ENCODE measurements at regions not wholly inside any gene's neighbourhood (a gene's known extent, or its start where the extent isn't known, plus 50 kb on each side); places are given as distances from the start of the nearest gene placed in this dataset.

- ChIA-PET POLR2A (ENCODE audit: unreplicated experiment) (no interaction called here), CTCF (interaction anchor here (0.6 kb wide), 1 partner anchor 19 kb away, joined by 12 read pairs; no protein-coding TSS in a partner anchor)
- Histone ChIP-seq H2BK5ac (ENCODE audit: low read depth, low read length, poor library complexity, severe bottlenecking) (no peak overlapping the region), H3K4me1 (ENCODE audit: control insufficient read depth, insufficient read depth, low read length) (peaks cover 1% of the 10 kb centered on the region; the same call in 1 of the 2 replicates), H2BK120ac (ENCODE audit: low read depth, low read length) (no peak overlapping the region), H2AK9ac (replicated peaks; ENCODE audit: low read depth, low read length, poor library complexity) (no peak overlapping the region), H2AFZ (replicated peaks; ENCODE audit: low read length, poor library complexity) (no peak overlapping the region), H4K91ac (ENCODE audit: insufficient read depth, low read depth, low read length) (no peak overlapping the region), H3K4me3 (ENCODE audit: insufficient read depth, low read depth, low read length) (no peak overlapping the region), H2AK5ac (ENCODE audit: low read depth, low read length) (no peak overlapping the region), H3K36me3 (ENCODE audit: control insufficient read depth, insufficient read depth, low read length) (no peaks in the 10 kb centered on the region), H4K5ac (ENCODE audit: low read depth, low read length) (no peak overlapping the region), H4K8ac (ENCODE audit: low read depth in 2 of 2, low read length in 2 of 2) (no peak overlapping the region), H3K18ac (ENCODE audit: low read depth, low read length) (no peak overlapping the region), H3K9ac (ENCODE audit: low read depth, low read length) (no peak overlapping the region), H3K27me3 (ENCODE audit: control insufficient read depth, insufficient read depth, low read length) (no peaks in the 10 kb centered on the region), H3K79me1 (ENCODE audit: low read depth in 1 of 2, low read length in 2 of 2) (no peaks in the 10 kb centered on the region), H3K9me3 (ENCODE audit: control insufficient read depth, insufficient read depth, low read length) (peaks cover 8% of the 10 kb centered on the region), H3K4ac (ENCODE audit: low read depth, low read length) (no peak overlapping the region), H3K4me2 (ENCODE audit: low read depth, low read length) (no peak overlapping the region), H4K20me1 (ENCODE audit: insufficient read depth, low read length) (no peaks in the 10 kb centered on the region), H3K27ac (ENCODE audit: insufficient read depth, low read length) (no peak overlapping the region), H2BK15ac (ENCODE audit: low read depth, low read length) (no peak overlapping the region), H3K9me1 (ENCODE audit: insufficient read depth, low read length) (no peaks in the 10 kb centered on the region), H2BK20ac (ENCODE audit: low read depth, low read length) (no peak overlapping the region), H3K56ac (ENCODE audit: extremely low read depth, insufficient read depth, low read length) (no peak overlapping the region), H3K14ac (replicated peaks; ENCODE audit: low read depth, low read length) (no peak overlapping the region), H3K23ac (ENCODE audit: low read depth, low read length) (no peak overlapping the region)
- DNase-seq, result no peak
- intact Hi-C loops (cut with micrococcal nuclease) (no loop called here), in situ Hi-C loops (cut with MboI; ENCODE audit: low sequenced_read_pairs) (no loop called here), dilution Hi-C loops (cut with HindIII; ENCODE audit: low sequenced_read_pairs, unreplicated experiment) (no loop called here)
- BruUV-seq (replicated peaks), result no TSS peak
- no peak for ATAC-seq (ENCODE audit: low read depth)
- WGBS, 2 experiments (ENCODE audit: extremely low coverage in 2 of 2, insufficient read length in 1 of 2), result no CpG with 5 or more reads among the region's 1 CpG
- no peak for TF ChIP-seq CHD1 (IDR thresholded peaks at IDR 0.05; ENCODE audit: low read depth, low read length)
- TF ChIP-seq RCOR1 (IDR thresholded peaks at IDR 0.05; ENCODE audit: insufficient replicate concordance, low read length), result no peak
- TF ChIP-seq MAFK (IDR thresholded peaks at IDR 0.05; ENCODE audit: low read depth, low read length), result no peak
- TF ChIP-seq CEBPB (IDR thresholded peaks at IDR 0.05; ENCODE audit: low read depth, low read length), result no peak
- no peak for TF ChIP-seq FOS (IDR thresholded peaks at IDR 0.05; ENCODE audit: low read depth, low read length)
- no peak for TF ChIP-seq POLR2A (IDR thresholded peaks at IDR 0.05; ENCODE audit: low read depth, low read length)
- no peak for TF ChIP-seq RFX5 (IDR thresholded peaks at IDR 0.05; ENCODE audit: low read depth, low read length)
- TF ChIP-seq USF2 (IDR thresholded peaks at IDR 0.05; ENCODE audit: low read depth, low read length), result no peak
- TF ChIP-seq RAD21 (IDR thresholded peaks at IDR 0.05; ENCODE audit: low read length), result no peak
- no peak for TF ChIP-seq CTCF (conservative IDR thresholded peaks at IDR 0.05; ENCODE audit: low read depth, low read length)
- TF ChIP-seq ELK1 (IDR thresholded peaks at IDR 0.05; ENCODE audit: borderline replicate concordance, low read depth, low read length), result no peak
- no peak for TF ChIP-seq MXI1 (IDR thresholded peaks at IDR 0.05; ENCODE audit: borderline replicate concordance, low read depth, low read length)
- no peak for TF ChIP-seq MAZ (IDR thresholded peaks at IDR 0.05; ENCODE audit: borderline replicate concordance, low read depth, low read length)
- TF ChIP-seq BHLHE40 (IDR thresholded peaks at IDR 0.05; ENCODE audit: low read depth, low read length), result no peak
- no peak for TF ChIP-seq NFE2L2 (IDR thresholded peaks at IDR 0.05; ENCODE audit: low read depth, low read length)
- TF ChIP-seq SMC3 (IDR thresholded peaks at IDR 0.05; ENCODE audit: low read depth, low read length), result no peak
These were observed 76.6 kb upstream of the RBM24 start for GRCh38 chr6:17204533-17204932.
